H1 (cell line): ENCODE measurements at regions not wholly inside any gene's neighbourhood (a gene's known extent, or its start where the extent isn't known, plus 50 kb on each side); places are given as distances from the start of the nearest gene placed in this dataset.

Experiments used
- CBX5 ChIP-seq: fragments of 300-800, 300-1000 bp; sonication (generic); IDR thresholded peaks from 2 replicates; pipeline ENCODE4 v1.7.1; 2016; ENCODE audit warnings: antibody characterized with exemption, low read length, low read depth
- FOSL1 ChIP-seq: IDR thresholded peaks from 2 replicates; pipeline ENCODE4 v1.6.1; 2011; ENCODE audit warnings: mild to moderate bottlenecking, low read depth, low read length, moderate library complexity; ENCODE audit not compliant: insufficient read depth
- HDAC6 ChIP-seq: IDR thresholded peaks from one replicate; pipeline ENCODE4 v1.7.1; 2012; ENCODE audit warnings: low read depth, mild to moderate bottlenecking, inconsistent platforms, low read length, moderate library complexity
- KDM4A ChIP-seq: IDR thresholded peaks from one replicate; pipeline ENCODE4 v1.7.1; 2012; ENCODE audit warnings: low read depth, mild to moderate bottlenecking, moderate library complexity, low read length, inconsistent platforms; ENCODE audit not compliant: severe bottlenecking
- TAF1 ChIP-seq: IDR thresholded peaks from 2 replicates; pipeline ENCODE4 v1.6.1; 2011; ENCODE audit warnings: mild to moderate bottlenecking, low read depth, low read length
- TBP ChIP-seq: IDR thresholded peaks from 2 replicates; pipeline ENCODE4 v1.6.1; 2011; ENCODE audit warnings: low read depth, low read length, improper control_type of control experiment
- TF ChIP-seq, protein P1 (sequence below): fragments of 300-600 bp; sonication (generic); IDR thresholded peaks from 2 replicates; pipeline ENCODE4 v1.7.1; 2012; ENCODE audit warnings: low read length, moderate library complexity, mild to moderate bottlenecking, inconsistent platforms; ENCODE audit not compliant: insufficient replicate concordance

DNA sequence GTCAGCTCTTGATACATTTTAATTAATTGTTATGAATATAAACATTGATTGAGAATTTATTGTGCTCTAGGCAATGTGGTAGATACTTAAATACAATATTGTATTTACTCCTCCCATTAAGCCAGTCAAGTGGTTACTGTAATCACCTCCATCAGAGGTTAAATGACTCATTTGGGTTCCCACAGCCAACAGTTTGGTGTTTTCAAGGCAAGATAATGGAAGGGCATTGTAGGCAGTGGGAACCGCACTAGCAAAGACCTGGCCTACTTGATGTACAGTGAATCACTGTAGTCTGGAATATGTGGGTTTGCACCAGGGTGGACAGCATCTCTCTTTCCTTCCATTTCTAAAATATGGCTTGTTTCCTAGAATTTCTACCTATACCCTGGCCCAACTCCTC is 127.4 kb downstream of the EDEM1 start (continued):
- TF ChIP-seq, protein P1, sequence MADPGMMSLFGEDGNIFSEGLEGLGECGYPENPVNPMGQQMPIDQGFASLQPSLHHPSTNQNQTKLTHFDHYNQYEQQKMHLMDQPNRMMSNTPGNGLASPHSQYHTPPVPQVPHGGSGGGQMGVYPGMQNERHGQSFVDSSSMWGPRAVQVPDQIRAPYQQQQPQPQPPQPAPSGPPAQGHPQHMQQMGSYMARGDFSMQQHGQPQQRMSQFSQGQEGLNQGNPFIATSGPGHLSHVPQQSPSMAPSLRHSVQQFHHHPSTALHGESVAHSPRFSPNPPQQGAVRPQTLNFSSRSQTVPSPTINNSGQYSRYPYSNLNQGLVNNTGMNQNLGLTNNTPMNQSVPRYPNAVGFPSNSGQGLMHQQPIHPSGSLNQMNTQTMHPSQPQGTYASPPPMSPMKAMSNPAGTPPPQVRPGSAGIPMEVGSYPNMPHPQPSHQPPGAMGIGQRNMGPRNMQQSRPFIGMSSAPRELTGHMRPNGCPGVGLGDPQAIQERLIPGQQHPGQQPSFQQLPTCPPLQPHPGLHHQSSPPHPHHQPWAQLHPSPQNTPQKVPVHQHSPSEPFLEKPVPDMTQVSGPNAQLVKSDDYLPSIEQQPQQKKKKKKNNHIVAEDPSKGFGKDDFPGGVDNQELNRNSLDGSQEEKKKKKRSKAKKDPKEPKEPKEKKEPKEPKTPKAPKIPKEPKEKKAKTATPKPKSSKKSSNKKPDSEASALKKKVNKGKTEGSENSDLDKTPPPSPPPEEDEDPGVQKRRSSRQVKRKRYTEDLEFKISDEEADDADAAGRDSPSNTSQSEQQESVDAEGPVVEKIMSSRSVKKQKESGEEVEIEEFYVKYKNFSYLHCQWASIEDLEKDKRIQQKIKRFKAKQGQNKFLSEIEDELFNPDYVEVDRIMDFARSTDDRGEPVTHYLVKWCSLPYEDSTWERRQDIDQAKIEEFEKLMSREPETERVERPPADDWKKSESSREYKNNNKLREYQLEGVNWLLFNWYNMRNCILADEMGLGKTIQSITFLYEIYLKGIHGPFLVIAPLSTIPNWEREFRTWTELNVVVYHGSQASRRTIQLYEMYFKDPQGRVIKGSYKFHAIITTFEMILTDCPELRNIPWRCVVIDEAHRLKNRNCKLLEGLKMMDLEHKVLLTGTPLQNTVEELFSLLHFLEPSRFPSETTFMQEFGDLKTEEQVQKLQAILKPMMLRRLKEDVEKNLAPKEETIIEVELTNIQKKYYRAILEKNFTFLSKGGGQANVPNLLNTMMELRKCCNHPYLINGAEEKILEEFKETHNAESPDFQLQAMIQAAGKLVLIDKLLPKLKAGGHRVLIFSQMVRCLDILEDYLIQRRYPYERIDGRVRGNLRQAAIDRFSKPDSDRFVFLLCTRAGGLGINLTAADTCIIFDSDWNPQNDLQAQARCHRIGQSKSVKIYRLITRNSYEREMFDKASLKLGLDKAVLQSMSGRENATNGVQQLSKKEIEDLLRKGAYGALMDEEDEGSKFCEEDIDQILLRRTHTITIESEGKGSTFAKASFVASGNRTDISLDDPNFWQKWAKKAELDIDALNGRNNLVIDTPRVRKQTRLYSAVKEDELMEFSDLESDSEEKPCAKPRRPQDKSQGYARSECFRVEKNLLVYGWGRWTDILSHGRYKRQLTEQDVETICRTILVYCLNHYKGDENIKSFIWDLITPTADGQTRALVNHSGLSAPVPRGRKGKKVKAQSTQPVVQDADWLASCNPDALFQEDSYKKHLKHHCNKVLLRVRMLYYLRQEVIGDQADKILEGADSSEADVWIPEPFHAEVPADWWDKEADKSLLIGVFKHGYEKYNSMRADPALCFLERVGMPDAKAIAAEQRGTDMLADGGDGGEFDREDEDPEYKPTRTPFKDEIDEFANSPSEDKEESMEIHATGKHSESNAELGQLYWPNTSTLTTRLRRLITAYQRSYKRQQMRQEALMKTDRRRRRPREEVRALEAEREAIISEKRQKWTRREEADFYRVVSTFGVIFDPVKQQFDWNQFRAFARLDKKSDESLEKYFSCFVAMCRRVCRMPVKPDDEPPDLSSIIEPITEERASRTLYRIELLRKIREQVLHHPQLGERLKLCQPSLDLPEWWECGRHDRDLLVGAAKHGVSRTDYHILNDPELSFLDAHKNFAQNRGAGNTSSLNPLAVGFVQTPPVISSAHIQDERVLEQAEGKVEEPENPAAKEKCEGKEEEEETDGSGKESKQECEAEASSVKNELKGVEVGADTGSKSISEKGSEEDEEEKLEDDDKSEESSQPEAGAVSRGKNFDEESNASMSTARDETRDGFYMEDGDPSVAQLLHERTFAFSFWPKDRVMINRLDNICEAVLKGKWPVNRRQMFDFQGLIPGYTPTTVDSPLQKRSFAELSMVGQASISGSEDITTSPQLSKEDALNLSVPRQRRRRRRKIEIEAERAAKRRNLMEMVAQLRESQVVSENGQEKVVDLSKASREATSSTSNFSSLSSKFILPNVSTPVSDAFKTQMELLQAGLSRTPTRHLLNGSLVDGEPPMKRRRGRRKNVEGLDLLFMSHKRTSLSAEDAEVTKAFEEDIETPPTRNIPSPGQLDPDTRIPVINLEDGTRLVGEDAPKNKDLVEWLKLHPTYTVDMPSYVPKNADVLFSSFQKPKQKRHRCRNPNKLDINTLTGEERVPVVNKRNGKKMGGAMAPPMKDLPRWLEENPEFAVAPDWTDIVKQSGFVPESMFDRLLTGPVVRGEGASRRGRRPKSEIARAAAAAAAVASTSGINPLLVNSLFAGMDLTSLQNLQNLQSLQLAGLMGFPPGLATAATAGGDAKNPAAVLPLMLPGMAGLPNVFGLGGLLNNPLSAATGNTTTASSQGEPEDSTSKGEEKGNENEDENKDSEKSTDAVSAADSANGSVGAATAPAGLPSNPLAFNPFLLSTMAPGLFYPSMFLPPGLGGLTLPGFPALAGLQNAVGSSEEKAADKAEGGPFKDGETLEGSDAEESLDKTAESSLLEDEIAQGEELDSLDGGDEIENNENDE, result no peak
- TF ChIP-seq FOSL1 (no peak), TAF1 (no peak), HDAC6 (no peak), CBX5 (no peak), KDM4A (no peak), TBP (no peak)
